ENCODE measurements at regions not wholly inside any gene's neighbourhood (a gene's known extent, or its start where the extent isn't known, plus 50 kb on each side); places are given as distances from the start of the nearest gene placed in this dataset.

DNA sequence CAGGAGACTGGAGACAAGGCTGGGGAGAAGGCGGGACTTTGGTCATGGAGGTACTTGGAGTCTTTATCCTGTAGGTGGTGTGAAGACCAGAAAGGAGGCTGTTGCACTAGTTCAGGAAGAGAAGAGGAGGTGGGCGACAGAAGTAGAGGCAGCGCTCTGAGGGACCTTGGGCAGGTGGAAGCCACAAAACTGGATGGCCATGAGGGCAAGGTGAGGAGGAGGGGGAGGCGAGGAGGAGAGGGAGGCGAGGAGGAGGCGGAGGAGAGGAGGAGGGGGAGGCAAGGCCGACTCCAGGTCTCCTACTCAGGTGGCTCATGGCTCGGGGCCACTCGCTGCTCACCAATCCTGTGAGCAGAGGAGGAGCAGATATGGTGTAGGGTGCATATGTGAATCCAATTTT is 125.6 kb downstream of the RPLP1 start:
- no peak for TF ChIP-seq POLR2AphosphoS5 (IDR thresholded peaks at IDR 0.05; ENCODE audit: low read depth, low read length)
- TF ChIP-seq PAX5 (IDR thresholded peaks at IDR 0.05; ENCODE audit: insufficient read depth, low read length, severe bottlenecking), result no peak
- no peak for TF ChIP-seq TAF1 (IDR thresholded peaks at IDR 0.05; ENCODE audit: low read depth, low read length)
- no peak for TF ChIP-seq POU2F2 (IDR thresholded peaks at IDR 0.05; ENCODE audit: low read depth, low read length)
- TF ChIP-seq POLR2A (IDR thresholded peaks at IDR 0.05; ENCODE audit: low read depth, low read length), result no peak
- no peak for TF ChIP-seq SPI1 (IDR thresholded peaks at IDR 0.05; ENCODE audit: low read depth, low read length)

GRCh38 chr15:69578787-69579583 is 126.4 kb downstream of the RPLP1 start:
- no peak for TF ChIP-seq SPI1 (IDR thresholded peaks at IDR 0.05; ENCODE audit: low read depth, low read length)
- TF ChIP-seq PAX5 (IDR thresholded peaks at IDR 0.05; ENCODE audit: insufficient read depth, low read length, severe bottlenecking), result no peak
- TF ChIP-seq POLR2AphosphoS5 (IDR thresholded peaks at IDR 0.05; ENCODE audit: low read depth, low read length), result no peak
- TF ChIP-seq POU2F2 (IDR thresholded peaks at IDR 0.05; ENCODE audit: low read depth, low read length), result no peak
- no peak for TF ChIP-seq POLR2A (IDR thresholded peaks at IDR 0.05; ENCODE audit: low read depth, low read length)
- no peak for TF ChIP-seq TAF1 (IDR thresholded peaks at IDR 0.05; ENCODE audit: low read depth, low read length)
- FAIRE-seq, result no peak
- no peak for DNase-seq (ENCODE audit: insufficient read length, low spot score)

More for the DNA sequence above, 125.6 kb downstream of the RPLP1 start:
- DNase-seq (ENCODE audit: insufficient read length, low spot score), result no peak
- FAIRE-seq, result no peak

GRCh38 chr15:69579950-69580618 is 127.5 kb downstream of the RPLP1 start:
- TF ChIP-seq POU2F2 (IDR thresholded peaks at IDR 0.05; ENCODE audit: low read depth, low read length) (no peak), POLR2A (IDR thresholded peaks at IDR 0.05; ENCODE audit: low read depth, low read length) (no peak), SPI1 (IDR thresholded peaks at IDR 0.05; ENCODE audit: low read depth, low read length) (no peak), PAX5 (IDR thresholded peaks at IDR 0.05; ENCODE audit: insufficient read depth, low read length, severe bottlenecking) (no peak), TAF1 (IDR thresholded peaks at IDR 0.05; ENCODE audit: low read depth, low read length) (no peak), POLR2AphosphoS5 (IDR thresholded peaks at IDR 0.05; ENCODE audit: low read depth, low read length) (no peak)
- FAIRE-seq (no peak), DNase-seq (ENCODE audit: insufficient read length, low spot score) (no peak)

DNA sequence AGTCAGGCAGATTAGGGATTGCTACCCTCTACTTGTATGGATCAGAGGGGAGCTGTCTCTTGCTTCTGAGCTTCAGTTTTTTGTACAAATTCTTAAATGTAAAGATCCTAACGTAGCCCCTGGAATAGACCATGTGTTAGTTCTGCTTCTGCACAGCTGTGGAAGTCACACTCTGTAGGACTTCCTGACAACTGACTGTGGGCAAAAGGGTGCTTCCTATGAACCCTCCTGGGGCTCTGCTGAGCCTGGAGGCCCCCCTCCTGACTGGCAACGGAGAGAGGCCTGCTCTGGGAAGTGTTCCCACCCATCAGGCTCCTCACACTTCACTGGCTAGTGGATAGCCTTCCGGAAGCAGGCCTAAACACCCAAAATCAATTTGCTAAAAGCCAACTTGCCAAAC is 131.0 kb downstream of the RPLP1 start:
- FAIRE-seq, result no peak
- TF ChIP-seq SPI1 (IDR thresholded peaks at IDR 0.05; ENCODE audit: low read depth, low read length), result no peak
- TF ChIP-seq POLR2A (IDR thresholded peaks at IDR 0.05; ENCODE audit: low read depth, low read length), result no peak
- no peak for TF ChIP-seq TAF1 (IDR thresholded peaks at IDR 0.05; ENCODE audit: low read depth, low read length)
- no peak for DNase-seq (ENCODE audit: insufficient read length, low spot score)

DNA sequence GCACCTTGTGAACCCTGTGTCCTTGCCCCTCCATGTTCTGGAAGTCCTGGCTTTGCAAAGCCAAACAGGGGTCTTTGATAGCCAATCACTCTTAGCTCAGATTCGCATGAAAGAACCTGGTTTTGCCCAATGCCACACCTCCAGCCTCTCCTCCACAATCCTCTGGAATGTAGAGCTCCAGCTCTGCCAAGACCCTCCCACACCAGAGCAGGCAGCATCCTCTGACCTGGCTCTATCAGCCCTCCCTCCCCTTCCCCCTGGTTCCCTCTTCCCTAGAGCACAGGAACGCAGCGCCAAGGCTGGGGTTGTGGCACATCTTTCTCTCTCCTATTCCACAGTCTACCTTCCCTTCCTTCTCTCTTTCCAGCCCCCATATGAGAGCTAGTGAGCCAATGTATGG is 133.3 kb downstream of the RPLP1 start:
- FAIRE-seq, result no peak
- DNase-seq (ENCODE audit: insufficient read length, low spot score), result no peak
- TF ChIP-seq PAX5 (IDR thresholded peaks at IDR 0.05; ENCODE audit: insufficient read depth, low read length, severe bottlenecking) (no peak), SPI1 (IDR thresholded peaks at IDR 0.05; ENCODE audit: low read depth, low read length) (no peak), POLR2AphosphoS5 (IDR thresholded peaks at IDR 0.05; ENCODE audit: low read depth, low read length) (no peak), POLR2A (IDR thresholded peaks at IDR 0.05; ENCODE audit: low read depth, low read length) (no peak), TAF1 (IDR thresholded peaks at IDR 0.05; ENCODE audit: low read depth, low read length) (no peak), POU2F2 (IDR thresholded peaks at IDR 0.05; ENCODE audit: low read depth, low read length) (no peak)

DNA sequence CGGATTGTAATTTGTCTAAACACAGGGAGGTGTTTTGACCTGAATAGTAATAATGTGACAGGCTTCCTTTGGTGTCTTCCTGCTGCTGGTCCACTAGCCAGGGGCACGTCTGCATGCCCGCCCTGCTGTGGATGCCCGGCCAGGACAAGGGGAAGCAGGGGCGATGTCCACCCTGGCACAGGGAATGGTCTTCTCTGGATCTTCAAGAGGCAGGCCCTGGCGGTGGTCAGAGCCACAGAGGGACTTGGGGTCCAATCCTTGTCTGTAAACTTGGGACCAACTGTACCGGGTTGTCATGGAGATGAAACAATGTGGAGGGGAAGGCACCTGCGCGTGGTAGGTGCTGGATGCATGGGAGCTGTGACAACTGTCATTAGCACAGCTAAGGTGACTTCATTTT is 134.1 kb downstream of the RPLP1 start:
- DNase-seq (ENCODE audit: insufficient read length, low spot score) (no peak), FAIRE-seq (no peak)
- TF ChIP-seq POLR2A (IDR thresholded peaks at IDR 0.05; ENCODE audit: low read depth, low read length) (no peak), PAX5 (IDR thresholded peaks at IDR 0.05; ENCODE audit: insufficient read depth, low read length, severe bottlenecking) (no peak), SPI1 (IDR thresholded peaks at IDR 0.05; ENCODE audit: low read depth, low read length) (no peak), POU2F2 (IDR thresholded peaks at IDR 0.05; ENCODE audit: low read depth, low read length) (no peak), POLR2AphosphoS5 (IDR thresholded peaks at IDR 0.05; ENCODE audit: low read depth, low read length) (no peak), TAF1 (IDR thresholded peaks at IDR 0.05; ENCODE audit: low read depth, low read length) (no peak)

DNA sequence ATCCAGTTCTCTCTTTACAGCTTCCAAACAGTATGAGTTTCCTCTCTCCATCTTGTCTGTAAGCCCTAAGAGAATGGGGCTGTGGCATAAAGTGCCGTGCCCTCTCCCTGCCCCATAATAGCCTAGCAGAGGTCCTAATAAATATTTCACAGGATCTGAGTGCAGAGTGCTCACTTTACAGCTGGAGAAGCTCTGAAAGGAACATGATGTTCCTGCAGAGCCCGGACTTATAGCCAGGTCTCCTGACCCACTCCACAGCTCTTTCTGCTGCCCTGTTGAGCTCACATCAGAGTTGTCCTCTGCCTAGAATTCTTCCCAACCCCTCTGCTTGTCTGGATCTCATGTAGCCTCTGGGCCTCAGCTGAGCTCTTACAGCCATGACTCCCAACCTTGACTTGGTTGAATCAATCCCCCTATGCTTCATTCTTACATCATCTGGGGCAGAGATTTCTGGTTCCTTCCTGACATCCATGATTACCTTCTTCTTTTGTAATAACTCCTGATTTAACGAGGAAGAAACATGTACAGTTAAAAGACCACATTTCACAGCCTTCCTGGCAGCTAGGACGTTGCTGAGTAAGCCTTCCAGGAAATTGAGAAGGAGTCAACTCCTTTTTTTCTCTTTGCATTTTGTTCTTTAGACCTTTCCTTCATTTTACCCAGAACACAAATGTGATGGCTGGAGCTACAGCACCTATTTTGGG is 135.3 kb downstream of the RPLP1 start:
- DNase-seq (ENCODE audit: insufficient read length, low spot score), result no peak
- TF ChIP-seq TAF1 (IDR thresholded peaks at IDR 0.05; ENCODE audit: low read depth, low read length) (no peak), POLR2AphosphoS5 (IDR thresholded peaks at IDR 0.05; ENCODE audit: low read depth, low read length) (no peak), POLR2A (IDR thresholded peaks at IDR 0.05; ENCODE audit: low read depth, low read length) (no peak), POU2F2 (IDR thresholded peaks at IDR 0.05; ENCODE audit: low read depth, low read length) (no peak), SPI1 (IDR thresholded peaks at IDR 0.05; ENCODE audit: low read depth, low read length) (no peak), PAX5 (IDR thresholded peaks at IDR 0.05; ENCODE audit: insufficient read depth, low read length, severe bottlenecking) (no peak)
- FAIRE-seq, result no peak

GRCh38 chr15:69590201-69590710 is 137.6 kb downstream of the RPLP1 start:
- TF ChIP-seq SPI1 (IDR thresholded peaks at IDR 0.05; ENCODE audit: low read depth, low read length) (no peak), PAX5 (IDR thresholded peaks at IDR 0.05; ENCODE audit: insufficient read depth, low read length, severe bottlenecking) (no peak), POLR2A (IDR thresholded peaks at IDR 0.05; ENCODE audit: low read depth, low read length) (no peak), POLR2AphosphoS5 (IDR thresholded peaks at IDR 0.05; ENCODE audit: low read depth, low read length) (no peak), POU2F2 (IDR thresholded peaks at IDR 0.05; ENCODE audit: low read depth, low read length) (no peak), TAF1 (IDR thresholded peaks at IDR 0.05; ENCODE audit: low read depth, low read length) (no peak)

More at GRCh38 chr15:69590201-69590710, 137.6 kb downstream of the RPLP1 start:
- DNase-seq (ENCODE audit: insufficient read length, low spot score) (no peak), FAIRE-seq (no peak)
